HK-2 (cell line): ENCODE measurements at regions not wholly inside any gene's neighbourhood (a gene's known extent, or its start where the extent isn't known, plus 50 kb on each side); places are given as distances from the start of the nearest gene placed in this dataset.

Source experiments
- DNase-seq: peaks from one replicate; pipeline ENCODE4 v3.0.0-alpha.2; 2018; ENCODE audit not compliant: unreplicated experiment

DNA sequence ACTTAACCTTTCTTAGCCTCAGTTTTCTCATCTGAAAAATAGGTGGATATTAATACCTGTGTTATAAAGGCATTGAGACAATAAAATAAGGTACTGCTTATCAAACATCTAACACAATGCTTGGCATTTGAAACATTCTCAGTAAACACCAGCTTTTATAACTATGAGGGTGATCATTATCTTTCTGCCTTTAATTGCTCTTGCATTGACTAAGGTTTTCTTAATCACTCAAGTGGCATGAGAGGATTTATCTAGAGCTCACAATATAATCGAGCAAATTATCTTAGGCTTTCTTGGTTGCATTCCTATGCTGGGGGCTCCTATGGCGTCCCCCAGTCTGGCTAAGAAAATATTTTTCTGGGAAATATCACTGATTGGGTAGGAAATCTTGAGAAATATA, 716.4 kb upstream of the MARCKS start:
- no peak for DNase-seq

DNA sequence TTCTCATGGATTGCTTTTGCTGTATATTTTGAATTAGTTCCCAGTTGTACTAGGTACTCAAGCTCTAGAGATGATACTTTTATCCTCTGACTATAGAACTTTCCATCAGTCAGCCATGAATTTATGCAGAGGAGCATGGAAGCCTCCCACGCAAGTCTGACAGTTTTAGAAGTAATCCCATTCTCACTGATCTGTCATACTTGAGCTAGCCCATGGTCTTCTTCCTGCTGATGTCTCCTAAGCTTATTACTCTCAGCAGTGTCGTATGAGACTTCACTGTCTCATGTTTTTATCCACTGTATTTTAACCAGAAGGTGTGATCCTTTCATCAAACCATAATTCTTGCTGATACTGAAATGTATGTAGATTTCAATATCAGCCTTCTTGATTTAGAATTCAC, 715.2 kb upstream of the MARCKS start:
- no peak for DNase-seq

DNA sequence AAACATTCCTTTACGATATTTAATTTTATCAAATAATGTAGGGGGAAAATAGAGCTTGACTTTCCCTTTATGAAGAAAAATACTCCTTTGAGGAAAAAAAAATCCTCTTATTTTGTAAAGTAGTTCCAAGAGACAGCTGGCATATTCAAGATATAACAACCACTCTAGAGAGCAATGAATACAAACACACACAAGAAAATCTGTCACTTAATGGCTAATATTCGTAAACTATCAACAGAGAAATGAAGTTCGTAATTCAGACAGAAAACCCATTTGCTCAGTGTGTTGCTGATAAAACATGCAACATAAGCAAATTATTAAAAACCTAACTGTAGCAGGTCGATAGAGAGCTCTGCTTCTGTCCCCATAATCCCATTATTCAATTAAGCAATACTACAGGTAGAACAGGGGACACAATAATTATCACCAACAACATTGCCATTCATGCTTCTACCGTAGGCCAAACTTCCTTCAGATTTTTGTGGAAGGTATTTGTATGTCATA, 714.4 kb upstream of the MARCKS start:
- no peak for DNase-seq

DNA sequence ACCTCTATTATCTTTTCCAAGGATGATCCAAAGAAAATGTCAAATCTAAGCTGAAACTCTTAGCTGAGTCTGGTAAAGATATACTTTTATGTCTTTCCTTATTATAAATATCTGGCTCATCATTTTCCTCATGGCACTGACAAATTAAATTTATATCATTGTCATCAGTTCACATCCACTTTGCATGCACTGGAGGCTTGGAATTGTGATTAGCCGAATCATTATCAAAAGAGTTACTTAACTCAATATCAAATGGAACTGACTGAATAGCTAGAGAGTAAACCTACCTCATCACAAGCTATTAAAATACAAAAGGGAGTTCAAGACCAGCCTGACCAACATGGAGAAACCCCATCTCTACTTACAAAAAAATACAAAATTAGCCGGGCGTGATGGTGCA, 713.9 kb upstream of the MARCKS start:
- DNase-seq: no peak

DNA sequence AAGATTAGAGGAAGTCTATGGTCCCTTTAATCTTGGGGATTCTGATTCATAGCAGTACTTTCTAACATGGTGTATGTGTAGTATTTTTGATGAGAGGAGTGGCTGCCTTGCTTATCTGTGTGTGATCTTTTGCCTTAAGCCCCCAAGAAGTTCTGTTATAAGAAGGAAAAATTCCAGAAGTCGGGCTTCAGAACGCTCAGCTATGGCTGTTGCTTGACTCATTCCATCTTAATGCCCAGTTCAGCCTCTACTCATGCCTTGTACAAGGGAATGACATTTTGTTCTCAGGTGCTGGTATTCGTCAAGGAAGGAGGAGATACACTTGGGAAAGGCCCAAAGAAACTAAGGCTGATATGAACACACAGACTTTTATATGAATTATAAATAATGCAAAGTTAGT, 713.0 kb upstream of the MARCKS start:
- no peak for DNase-seq

DNA sequence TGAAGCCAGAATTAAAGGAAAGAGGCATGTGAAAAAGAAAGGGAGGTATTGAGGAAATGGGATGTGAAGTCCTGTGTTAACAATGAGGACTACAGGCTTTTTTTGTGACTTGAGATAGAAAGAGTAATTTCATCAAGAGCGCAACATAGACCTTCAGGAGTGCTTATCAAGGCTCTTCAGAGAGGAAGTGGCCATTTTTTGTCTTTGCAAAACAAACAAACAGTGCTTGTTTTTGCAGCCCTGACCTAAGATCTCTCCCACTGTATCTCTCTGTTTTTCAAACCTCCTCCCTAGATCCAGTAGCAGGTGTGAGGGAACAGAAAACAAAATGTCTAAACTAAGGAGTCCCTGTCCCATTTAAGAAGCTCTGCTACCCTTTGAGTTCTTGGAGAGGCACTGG, 710.3 kb upstream of the MARCKS start:
- DNase-seq: no peak

DNA sequence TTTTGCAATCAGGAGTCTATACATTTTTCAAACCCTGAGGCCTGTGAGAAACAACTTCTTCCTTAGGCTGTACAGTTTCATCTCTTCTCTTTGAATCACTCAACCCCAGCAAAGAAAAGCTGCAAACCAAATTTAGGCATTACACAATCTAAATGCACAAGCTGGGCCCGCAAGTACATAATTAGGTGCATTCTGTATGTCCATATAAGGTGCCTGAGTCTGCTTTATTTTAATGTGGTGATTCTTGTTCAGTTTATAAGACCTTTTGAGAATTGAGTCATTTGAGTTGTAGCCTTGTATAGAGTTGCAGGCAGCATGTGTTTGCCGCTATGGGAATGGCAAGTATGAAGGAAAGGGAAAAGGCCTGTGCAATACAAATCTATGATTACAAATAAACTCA, 709.6 kb upstream of the MARCKS start:
- DNase-seq: no peak

DNA sequence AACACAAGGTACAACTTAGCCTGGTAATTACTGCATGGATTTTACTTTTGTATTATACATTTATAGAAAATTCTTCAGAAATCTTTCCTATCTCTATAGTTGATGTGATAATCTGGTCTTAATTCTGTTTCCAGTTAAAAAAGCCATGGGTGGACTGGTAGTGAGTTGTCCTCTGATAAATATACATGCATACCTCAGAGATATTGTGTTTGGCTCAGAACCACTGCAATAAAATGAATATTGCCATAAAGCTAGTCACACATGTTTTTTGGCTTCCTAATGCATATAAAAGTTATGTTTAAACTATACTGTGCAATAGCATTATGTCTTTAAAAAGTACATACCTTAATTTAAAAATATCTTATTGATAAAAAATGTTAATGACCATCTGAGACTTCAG, 708.6 kb upstream of the MARCKS start:
- DNase-seq: no peak

DNA sequence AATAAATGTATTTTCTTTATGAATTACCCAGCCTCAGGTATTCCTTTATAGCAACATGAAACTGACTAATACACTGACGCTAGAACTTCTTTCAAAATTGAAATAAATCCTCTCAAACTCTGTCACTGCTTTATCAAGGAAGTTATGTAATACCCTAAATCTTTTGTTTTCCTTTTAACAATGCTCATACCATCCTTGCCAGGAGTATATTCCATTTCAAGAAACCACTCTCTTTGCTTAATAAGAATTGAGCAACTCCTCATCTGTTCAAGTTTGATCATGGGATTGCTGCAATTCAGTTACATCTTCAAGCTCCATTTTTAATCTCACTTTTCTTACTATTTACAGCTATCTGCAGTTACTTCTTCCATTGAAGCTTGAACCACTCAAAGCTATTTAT, 707.6 kb upstream of the MARCKS start:
- DNase-seq: no peak

DNA sequence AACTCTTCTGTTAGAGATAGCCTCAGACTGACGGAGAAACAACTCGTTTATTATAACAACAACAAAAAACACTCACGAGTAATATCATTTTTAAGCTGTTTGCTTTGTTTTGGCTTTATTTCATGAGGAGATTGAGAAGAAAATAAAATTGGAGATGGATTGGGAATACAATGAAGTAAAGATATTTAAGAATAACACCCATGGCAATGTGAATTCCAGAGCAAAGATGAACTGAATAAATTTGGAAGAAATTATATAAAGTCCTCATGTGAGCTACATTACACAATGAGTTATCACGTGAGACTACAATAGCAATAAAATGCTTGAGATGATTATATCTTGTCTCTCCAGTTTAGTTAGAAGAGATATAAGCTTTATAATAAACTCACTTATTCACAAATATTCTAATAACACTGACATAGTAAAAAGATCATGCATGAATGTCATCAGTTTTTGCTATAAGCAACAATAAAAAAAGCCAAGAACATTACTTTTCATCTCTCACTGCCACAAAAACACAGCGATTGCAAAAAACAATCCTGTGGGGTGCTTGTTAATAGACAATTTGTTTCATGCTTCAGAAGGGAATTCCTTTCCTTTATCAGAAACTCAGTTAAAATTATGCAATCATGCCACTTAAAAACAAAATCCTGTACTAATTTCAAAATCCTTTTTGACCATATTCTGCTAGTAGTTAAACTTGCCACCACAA, 696.7 kb upstream of the MARCKS start:
- no peak for DNase-seq

DNA sequence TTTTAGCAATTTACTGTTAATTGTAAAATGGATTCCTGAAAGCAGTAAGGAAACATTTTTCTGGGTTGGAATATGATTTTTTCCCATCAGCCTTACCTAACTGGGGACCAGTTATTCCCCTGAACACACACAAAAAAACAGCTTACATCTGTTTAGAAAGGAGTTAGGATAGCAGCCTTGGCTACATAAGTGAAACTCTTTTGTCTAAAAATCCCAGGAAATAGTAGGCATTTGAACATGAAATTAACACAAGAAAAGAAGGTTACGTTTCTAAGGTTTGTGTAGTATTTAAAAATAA, 696.2 kb upstream of the MARCKS start:
- no peak for DNase-seq

DNA sequence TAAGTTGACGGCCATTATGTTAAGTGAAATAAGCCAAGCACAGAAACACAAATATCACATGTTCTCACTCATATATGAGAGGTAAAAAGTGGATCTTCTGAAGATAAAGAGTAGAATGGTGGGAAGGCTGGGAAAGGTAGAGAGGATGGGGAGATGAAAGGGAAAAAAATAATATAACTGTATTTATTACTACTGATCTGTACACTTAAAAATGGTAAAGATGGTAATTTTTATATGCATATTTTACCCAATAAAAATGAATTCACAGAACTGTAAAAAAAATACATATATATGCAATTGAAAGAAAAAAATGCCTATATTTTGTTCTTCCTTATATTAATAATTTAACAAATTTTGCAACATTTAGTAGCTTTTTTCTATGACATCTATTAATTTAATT, 694.4 kb upstream of the MARCKS start:
- no peak for DNase-seq

DNA sequence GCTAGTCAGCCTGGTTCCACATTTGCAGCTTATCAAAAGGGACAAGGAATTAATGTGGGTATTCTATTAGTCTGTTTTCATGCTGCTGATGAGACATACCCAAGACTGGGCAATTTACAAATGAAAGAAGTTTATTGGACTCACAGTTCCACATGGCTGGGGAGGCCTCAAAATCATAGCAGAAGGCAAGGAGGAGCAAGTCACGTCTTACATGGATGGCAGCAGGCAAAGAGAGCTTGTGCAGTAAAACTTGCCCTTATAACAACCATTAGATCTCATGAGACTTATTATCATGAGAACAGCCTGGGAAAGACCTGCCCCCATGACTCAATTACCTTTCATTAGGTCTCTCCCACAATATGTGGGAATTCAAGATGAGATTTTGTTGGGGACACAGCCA, 689.1 kb upstream of the MARCKS start:
- no peak for DNase-seq

DNA sequence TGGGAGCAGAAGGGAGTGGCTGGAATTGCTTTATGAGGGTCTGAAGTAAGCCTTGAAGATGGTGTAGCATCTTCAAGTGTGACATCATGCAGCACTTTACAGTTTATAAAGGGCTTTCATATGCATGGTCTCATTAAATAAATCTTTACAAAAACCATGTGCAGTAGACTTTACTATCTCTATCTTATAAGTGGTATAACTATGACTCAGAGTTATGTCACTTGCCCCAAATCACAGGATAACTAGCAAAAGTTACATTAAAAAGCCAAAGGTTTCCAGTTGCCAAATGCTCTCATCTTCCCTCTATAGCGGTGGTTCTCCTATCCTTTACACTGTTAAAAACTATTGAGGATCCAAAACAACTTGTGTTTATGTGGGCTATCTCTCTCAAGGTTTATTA, 687.7 kb upstream of the MARCKS start:
- DNase-seq: no peak

DNA sequence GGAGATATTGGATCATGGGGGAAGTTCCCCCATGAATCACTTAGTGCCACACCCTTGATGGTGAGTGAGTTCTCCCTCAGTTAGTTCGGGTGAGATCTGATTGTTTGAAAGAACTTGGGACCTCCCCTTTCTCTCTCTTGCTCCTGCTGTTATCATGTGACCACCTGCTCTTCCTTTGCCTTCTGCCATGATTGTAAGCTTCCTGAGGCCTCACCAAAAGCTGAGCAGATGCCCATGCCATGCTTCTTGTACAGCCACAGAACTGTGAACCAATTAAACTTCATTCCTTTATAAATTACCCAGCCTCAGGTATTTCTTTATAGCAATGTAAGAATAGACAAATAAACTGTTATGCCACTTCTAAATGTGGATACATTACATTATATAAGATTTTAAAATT, 686.7 kb upstream of the MARCKS start:
- no peak for DNase-seq

DNA sequence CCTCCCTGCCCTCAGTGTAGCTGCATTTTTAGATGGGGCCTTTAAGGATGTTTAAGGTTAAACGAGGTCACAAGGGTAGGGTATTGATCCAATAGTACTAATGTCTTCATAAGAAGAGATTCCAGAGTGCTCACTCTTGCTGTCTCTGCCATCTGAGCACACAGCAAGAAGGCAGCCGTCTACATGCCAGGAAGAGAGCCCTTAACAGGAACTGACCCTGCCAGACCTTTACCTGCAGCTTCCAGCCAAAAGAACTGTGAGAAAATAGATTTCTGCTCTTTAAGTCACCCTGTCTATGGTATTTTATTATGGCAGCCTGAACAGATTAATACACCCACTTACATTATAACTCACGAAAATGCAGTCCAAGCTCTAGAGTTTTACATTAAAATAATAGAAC, 685.3 kb upstream of the MARCKS start:
- DNase-seq: no peak

DNA sequence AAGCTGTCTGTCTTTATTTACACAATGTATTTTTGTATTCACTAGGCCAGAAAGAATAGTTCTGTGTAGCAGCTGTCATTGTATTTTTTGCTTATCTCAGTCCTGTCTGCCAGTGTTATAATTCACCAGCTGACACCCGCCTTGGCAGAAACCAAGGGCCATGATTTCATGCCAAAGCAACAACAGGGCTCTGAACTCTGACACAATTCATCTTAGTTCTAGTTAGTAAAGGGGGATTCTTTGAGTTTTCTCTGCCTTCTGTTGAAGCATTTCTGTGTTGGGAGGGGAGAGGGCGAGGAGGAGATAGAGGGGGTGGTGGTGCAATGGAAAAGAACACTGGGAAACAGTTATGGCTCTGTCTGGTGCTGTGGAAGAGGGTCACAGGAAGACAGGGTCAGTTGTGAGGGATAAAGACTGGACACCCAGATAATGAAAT, 684.6 kb upstream of the MARCKS start:
- no peak for DNase-seq

DNA sequence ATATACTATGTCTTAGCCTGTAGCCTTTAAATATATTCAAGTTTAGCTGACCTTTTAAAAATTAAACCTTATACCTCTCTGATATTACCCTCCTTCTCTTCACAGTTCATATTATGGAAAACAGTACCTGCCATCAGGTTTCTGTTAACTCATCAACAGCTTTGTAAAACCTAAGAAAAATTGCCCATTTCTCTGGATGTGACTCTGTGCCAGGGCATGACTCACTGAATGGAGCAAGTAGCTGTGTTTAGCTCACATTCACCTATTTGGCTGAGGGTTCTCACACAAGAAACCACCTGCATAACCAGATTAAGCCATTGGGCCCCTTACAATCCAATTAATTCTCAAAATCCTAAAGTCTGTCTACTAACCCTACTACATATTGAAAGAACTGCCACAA, 678.8 kb upstream of the MARCKS start:
- no peak for DNase-seq

DNA sequence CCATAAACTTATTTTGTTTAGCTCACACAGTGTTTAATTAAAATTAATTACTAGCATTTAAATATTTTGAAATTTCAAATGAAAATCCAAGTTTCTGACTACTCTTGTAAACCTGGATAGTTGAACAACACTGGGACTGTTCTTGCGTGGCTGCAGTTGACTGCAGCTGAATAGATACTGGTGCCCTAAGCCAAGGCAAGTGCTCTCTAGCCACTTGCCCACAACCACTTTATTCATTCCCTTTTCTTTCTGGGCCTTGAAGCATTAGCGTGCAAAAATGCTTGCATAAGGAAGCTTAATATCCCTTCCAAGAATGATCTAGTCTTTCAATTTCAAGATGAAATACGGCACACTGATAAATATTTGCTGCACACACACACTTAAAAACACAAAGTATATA, 676.0 kb upstream of the MARCKS start:
- DNase-seq: no peak

DNA sequence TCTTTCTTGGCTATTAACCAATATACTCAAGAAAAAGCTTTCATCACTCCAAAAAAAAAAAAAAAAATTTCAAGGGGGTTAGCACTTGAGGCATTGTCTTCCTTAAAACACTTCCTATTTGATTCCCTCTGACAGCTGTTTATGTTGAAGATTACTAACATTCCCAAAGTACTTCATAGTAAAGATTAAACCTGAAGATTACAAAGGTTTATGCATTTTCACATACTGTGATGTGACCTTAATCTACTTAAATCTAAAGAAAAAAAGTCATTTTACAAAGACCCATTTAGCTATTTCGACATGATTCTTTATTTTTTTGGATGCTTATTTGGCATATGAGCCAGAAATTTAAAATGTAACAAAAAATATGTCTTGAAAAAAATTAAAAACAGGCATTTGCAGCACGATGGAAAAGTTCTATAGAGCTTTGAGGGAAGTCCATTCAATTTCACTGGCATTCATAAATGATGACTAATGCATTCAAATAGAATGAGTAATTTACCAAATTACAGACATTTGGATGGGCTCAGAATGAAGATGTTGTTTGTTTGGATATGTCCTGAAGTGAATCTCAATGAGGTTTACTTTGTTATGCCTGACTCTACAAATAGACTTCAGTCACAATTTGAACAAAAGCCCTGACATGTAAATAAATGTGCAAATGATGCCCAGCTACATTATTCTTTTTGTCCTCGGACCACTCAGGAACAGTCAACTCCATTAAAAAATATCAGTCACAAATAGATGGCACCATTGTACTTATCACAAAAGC, 674.6 kb upstream of the MARCKS start:
- DNase-seq: no peak

DNA sequence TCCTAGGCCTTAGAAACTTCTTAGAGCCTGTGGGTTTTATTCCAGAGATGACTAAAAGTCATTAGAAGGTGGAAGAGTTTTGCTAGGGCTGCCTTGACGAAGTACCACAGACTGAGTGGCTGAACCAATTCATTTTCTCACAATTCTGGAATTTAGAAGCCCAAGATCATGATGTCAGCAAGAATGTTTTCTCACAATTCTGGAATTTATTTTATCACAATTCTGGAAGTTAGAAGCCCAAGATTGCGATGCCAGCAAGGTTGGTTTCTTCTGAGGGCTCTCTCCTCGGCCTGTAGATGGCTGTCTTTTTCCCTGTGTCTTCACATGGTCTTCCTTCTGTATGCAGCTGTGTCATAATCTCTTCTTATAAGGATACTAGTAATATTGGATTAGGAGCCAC, 672.9 kb upstream of the MARCKS start:
- DNase-seq: no peak

DNA sequence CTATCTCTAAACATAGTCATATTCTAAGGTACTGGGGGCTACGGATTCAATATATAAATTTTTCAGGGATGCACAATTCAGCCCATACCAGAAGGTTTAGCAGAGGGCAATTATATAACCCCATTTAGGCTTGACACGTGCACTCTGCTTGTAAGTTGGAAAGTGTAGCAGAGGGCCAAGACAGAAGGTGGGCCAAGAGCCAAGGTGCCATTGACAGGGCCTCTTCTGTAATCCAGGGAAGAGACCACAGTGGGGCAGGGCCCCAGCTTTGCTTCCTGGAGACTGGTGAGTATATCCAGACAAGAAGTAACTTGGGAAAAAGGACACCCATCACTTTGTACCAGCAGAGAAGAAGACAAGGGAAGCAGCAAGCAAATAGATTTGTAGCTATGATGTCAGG, 672.4 kb upstream of the MARCKS start:
- DNase-seq: no peak

DNA sequence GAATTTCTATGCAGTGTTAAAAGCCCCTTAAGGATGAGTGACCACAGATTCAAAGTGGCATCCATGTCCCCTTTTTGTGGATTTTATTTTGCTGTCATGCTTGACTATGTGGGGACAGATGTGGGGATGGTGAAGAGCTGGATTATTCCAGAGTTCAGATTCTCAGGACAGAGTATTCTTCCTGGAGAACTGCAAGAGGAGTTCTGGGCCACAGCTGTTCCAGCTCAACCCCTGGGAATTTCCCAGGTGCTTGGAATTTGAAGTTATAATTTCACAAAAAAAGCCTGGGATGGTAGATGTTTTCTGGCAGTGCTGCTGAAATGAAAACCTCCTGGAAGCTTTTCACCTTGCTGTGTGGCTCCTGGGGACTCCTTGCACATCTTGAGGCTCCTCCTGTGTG, 671.8 kb upstream of the MARCKS start:
- no peak for DNase-seq

DNA sequence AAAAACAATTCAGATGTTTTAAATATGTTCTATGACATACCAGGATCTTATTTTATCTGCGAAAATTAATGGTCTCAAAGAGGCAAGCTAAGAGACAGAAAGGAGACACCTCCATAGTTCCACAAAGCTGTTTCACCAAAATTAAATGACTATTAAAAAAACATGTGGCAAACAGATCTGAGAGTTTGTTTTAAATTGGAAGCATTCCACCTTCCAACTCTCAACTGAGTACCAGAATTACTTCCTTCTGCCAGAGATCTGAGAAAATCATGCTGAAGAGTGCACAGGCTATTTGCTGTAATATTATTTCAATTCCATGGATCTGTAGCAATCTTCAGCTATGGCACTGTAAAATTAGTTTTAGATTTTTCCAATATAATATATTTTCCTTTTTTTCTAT, 669.5 kb upstream of the MARCKS start:
- DNase-seq: no peak
